ENCODE measurements at regions not wholly inside any gene's neighbourhood (a gene's known extent, or its start where the extent isn't known, plus 50 kb on each side); places are given as distances from the start of the nearest gene placed in this dataset.

GRCh38 chr4:166259081-166259480 is 386.0 kb downstream of the TLL1 start:
- TF ChIP-seq EZH2 (IDR thresholded peaks at IDR 0.05; ENCODE audit: borderline replicate concordance, insufficient read depth, low read depth, low read length, poor library complexity, severe bottlenecking) = no peak
- no peak for TF ChIP-seq CTCF (IDR thresholded peaks at IDR 0.05)
